IMR-90 (cell line): ENCODE measurements at regions not wholly inside any gene's neighbourhood (a gene's known extent, or its start where the extent isn't known, plus 50 kb on each side); places are given as distances from the start of the nearest gene placed in this dataset.

ENCODE experiments used
- ATAC-seq: fragments of 200-7000 bp; cut with Tn5 transposase; 2 replicates; pipeline ENCODE4 v1.9.1; 2020; ENCODE audit warnings: low read depth, mild to moderate bottlenecking, moderate library complexity
- BruUV-seq: library from RNA; stranded (reverse); fragments of 400-500 nt; replicated peaks from 2 replicates; lab custom pipeline; 2021; lab: Mats Ljungman, UMichigan
- CTCF ChIA-PET: fragments of 300-600 bp; formaldehyde crosslinking; extraction: SDS; loops from one replicate; lab custom pipeline; 2021; ENCODE audit warnings: antibody characterized with exemption; lab: Yijun Ruan, JAX
- POLR2A ChIA-PET: fragments of 300-600 bp; sonication (Branson Sonifier 250); formaldehyde crosslinking; loops from one replicate; lab custom pipeline; 2022; ENCODE audit warnings: antibody characterized with exemption; ENCODE audit not compliant: unreplicated experiment; lab: Charles Lee
- DNase-seq: peaks from one replicate; pipeline ENCODE4 v3.0.0; 2013
- H2AFZ ChIP-seq: replicated peaks from 2 replicates; pipeline ENCODE3; 2013; ENCODE audit warnings: low read length, mild to moderate bottlenecking; ENCODE audit not compliant: poor library complexity
- H2AK5ac ChIP-seq: 2 replicates; pipeline ENCODE4 v1.6.1; 2013; ENCODE audit warnings: low read depth, low read length, inconsistent platforms
- H2AK9ac ChIP-seq: replicated peaks from 2 replicates; pipeline ENCODE3; 2013; ENCODE audit warnings: mild to moderate bottlenecking, low read depth, low read length, moderate library complexity; ENCODE audit not compliant: poor library complexity
- H2BK120ac ChIP-seq: 2 replicates; pipeline ENCODE4 v1.6.1; 2013; ENCODE audit warnings: low read depth, low read length, inconsistent platforms
- H2BK15ac ChIP-seq: 3 replicates; pipeline ENCODE4 v1.6.1; 2013; ENCODE audit warnings: low read depth, low read length, inconsistent platforms
- H2BK20ac ChIP-seq: 2 replicates; pipeline ENCODE4 v1.6.1; 2013; ENCODE audit warnings: low read depth, mild to moderate bottlenecking, inconsistent platforms, low read length, moderate library complexity
- H2BK5ac ChIP-seq: 2 replicates; pipeline ENCODE4 v1.6.1; 2013; ENCODE audit warnings: mild to moderate bottlenecking, low read depth, low read length, inconsistent platforms; ENCODE audit not compliant: poor library complexity, severe bottlenecking
- H3K14ac ChIP-seq: replicated peaks from 2 replicates; pipeline ENCODE4 v1.6.1; 2013; ENCODE audit warnings: low read depth, low read length, inconsistent platforms
- H3K18ac ChIP-seq: 2 replicates; pipeline ENCODE4 v1.6.1; 2013; ENCODE audit warnings: low read depth, low read length, control low read depth
- H3K23ac ChIP-seq: 2 replicates; pipeline ENCODE4 v1.6.1; 2013; ENCODE audit warnings: low read depth, low read length, inconsistent platforms
- H3K27ac ChIP-seq: 2 replicates; pipeline ENCODE4 v1.5.1; 2013; ENCODE audit warnings: mild to moderate bottlenecking, control low read depth, low read length; ENCODE audit not compliant: insufficient read depth
- H3K27me3 ChIP-seq: 2 replicates; pipeline ENCODE4 v1.6.1; 2013; ENCODE audit warnings: low read length; ENCODE audit not compliant: control insufficient read depth, insufficient read depth
- H3K36me3 ChIP-seq: 2 replicates; pipeline ENCODE4 v1.6.1; 2013; ENCODE audit warnings: low read length, mixed read lengths; ENCODE audit not compliant: control insufficient read depth, insufficient read depth
- H3K4ac ChIP-seq: 2 replicates; pipeline ENCODE4 v1.6.1; 2013; ENCODE audit warnings: low read depth, low read length, inconsistent platforms
- H3K4me1 ChIP-seq: 2 replicates; pipeline ENCODE4 v1.6.1; 2013; ENCODE audit warnings: low read length, mixed read lengths; ENCODE audit not compliant: control insufficient read depth, insufficient read depth
- H3K4me2 ChIP-seq: 2 replicates; pipeline ENCODE4 v1.6.1; 2013; ENCODE audit warnings: low read depth, mild to moderate bottlenecking, control low read depth, low read length, moderate library complexity
- H3K4me3 ChIP-seq: 2 replicates; pipeline ENCODE4 v1.5.1; 2013; ENCODE audit warnings: low read depth, mild to moderate bottlenecking, control low read depth, low read length, moderate library complexity; ENCODE audit not compliant: insufficient read depth
- H3K56ac ChIP-seq: 2 replicates; pipeline ENCODE4 v1.6.1; 2013; ENCODE audit warnings: low read length, inconsistent platforms; ENCODE audit not compliant: insufficient read depth; ENCODE audit errors: extremely low read depth
- H3K79me1 ChIP-seq, 2 experiments: 2 replicates each; pipeline ENCODE4 v1.6.1; 2013; ENCODE audit warnings: low read length in 2 of 2, inconsistent platforms in 1 of 2, low read depth in 1 of 2
- H3K9ac ChIP-seq: 2 replicates; pipeline ENCODE4 v1.6.1; 2013; ENCODE audit warnings: low read depth, low read length, control low read depth
- H3K9me1 ChIP-seq: 2 replicates; pipeline ENCODE4 v1.6.1; 2013; ENCODE audit warnings: low read length, inconsistent platforms; ENCODE audit not compliant: insufficient read depth
- H3K9me3 ChIP-seq: 2 replicates; pipeline ENCODE4 v1.6.1; 2013; ENCODE audit warnings: low read length; ENCODE audit not compliant: control insufficient read depth, insufficient read depth
- H4K20me1 ChIP-seq: 2 replicates; pipeline ENCODE4 v1.6.1; 2013; ENCODE audit warnings: low read length, inconsistent platforms; ENCODE audit not compliant: insufficient read depth
- H4K5ac ChIP-seq: 2 replicates; pipeline ENCODE4 v1.6.1; 2013; ENCODE audit warnings: mild to moderate bottlenecking, low read depth, low read length, control low read depth
- H4K8ac ChIP-seq, 2 experiments: 2 replicates each; pipeline ENCODE4 v1.6.1; 2013; ENCODE audit warnings: low read depth in 2 of 2, low read length in 2 of 2, control low read depth in 1 of 2, inconsistent platforms in 1 of 2
- H4K91ac ChIP-seq: 2 replicates; pipeline ENCODE4 v1.6.1; 2013; ENCODE audit warnings: low read depth, low read length, inconsistent platforms; ENCODE audit not compliant: insufficient read depth
- BHLHE40 ChIP-seq: fragments of 150-350 bp; IDR thresholded peaks from 2 replicates; pipeline ENCODE4 v1.6.1; 2016; ENCODE audit warnings: mild to moderate bottlenecking, low read depth, low read length
- CEBPB ChIP-seq: IDR thresholded peaks from 2 replicates; pipeline ENCODE4 v1.6.1; 2012; ENCODE audit warnings: low read depth, low read length, improper control_type of control experiment
- CHD1 ChIP-seq: IDR thresholded peaks from 2 replicates; pipeline ENCODE4 v1.6.1; 2012; ENCODE audit warnings: low read depth, low read length, improper control_type of control experiment
- ELK1 ChIP-seq: fragments of 150-350 bp; IDR thresholded peaks from 2 replicates; pipeline ENCODE4 v1.6.1; 2016; ENCODE audit warnings: low read depth, mild to moderate bottlenecking, low read length, moderate library complexity, borderline replicate concordance
- MAFK ChIP-seq: IDR thresholded peaks from 2 replicates; pipeline ENCODE4 v1.6.1; 2012; ENCODE audit warnings: low read depth, low read length, improper control_type of control experiment
- MAZ ChIP-seq: IDR thresholded peaks from 2 replicates; pipeline ENCODE4 v1.6.1; 2012; ENCODE audit warnings: low read depth, mild to moderate bottlenecking, low read length, improper control_type of control experiment, moderate library complexity, borderline replicate concordance
- MXI1 ChIP-seq: IDR thresholded peaks from 2 replicates; pipeline ENCODE4 v1.6.1; 2012; ENCODE audit warnings: low read depth, mild to moderate bottlenecking, low read length, moderate library complexity, borderline replicate concordance
- NFE2L2 ChIP-seq: fragments of 150-350 bp; IDR thresholded peaks from 2 replicates; pipeline ENCODE4 v1.6.1; 2016; ENCODE audit warnings: low read depth, mild to moderate bottlenecking, low read length
- POLR2A ChIP-seq: IDR thresholded peaks from 2 replicates; pipeline ENCODE4 v1.6.1; 2012; ENCODE audit warnings: mild to moderate bottlenecking, low read depth, low read length
- RAD21 ChIP-seq: IDR thresholded peaks from 2 replicates; pipeline ENCODE4 v1.6.1; 2012; ENCODE audit warnings: low read length, improper control_type of control experiment
- RCOR1 ChIP-seq: IDR thresholded peaks from 2 replicates; pipeline ENCODE4 v1.6.1; 2012; ENCODE audit warnings: mild to moderate bottlenecking, low read length, improper control_type of control experiment; ENCODE audit not compliant: insufficient replicate concordance
- SMC3 ChIP-seq: fragments of 150-350 bp; IDR thresholded peaks from 2 replicates; pipeline ENCODE4 v1.6.1; 2016; ENCODE audit warnings: low read depth, mild to moderate bottlenecking, antibody characterized with exemption, low read length, moderate library complexity
- USF2 ChIP-seq: fragments of 150-350 bp; IDR thresholded peaks from 2 replicates; pipeline ENCODE4 v1.6.1; 2017; ENCODE audit warnings: mild to moderate bottlenecking, antibody characterized with exemption, low read length, low read depth
- WGBS, 2 experiments: methylation state at CpG; one replicate each; pipeline versions ENCODE4 v1.1.5 to v1.1.7; 2013; ENCODE audit warnings: missing lambda C conversion rate in 2 of 2; ENCODE audit not compliant: insufficient read length in 1 of 2; ENCODE audit errors: extremely low coverage in 2 of 2; 5-methylcytosine and 5-hydroxymethylcytosine counted together
- dilution Hi-C: fragments of 300-500 bp; cut with HindIII; formaldehyde crosslinking; loops from one replicate; pipeline ENCODE4 v1.14.3; 2018; ENCODE audit warnings: low sequenced_read_pairs; ENCODE audit not compliant: unreplicated experiment
- in situ Hi-C: fragments of 300-500 bp; cut with MboI; formaldehyde crosslinking; loops from 3 replicates; pipeline ENCODE4 v1.14.3; 2019; ENCODE audit warnings: low sequenced_read_pairs, inconsistent platforms, mixed read lengths
- intact Hi-C: fragments of 100-400 bp; cut with micrococcal nuclease; formaldehyde crosslinking; loops from 2 replicates; pipeline ENCODE4 v1.10.0; 2022

- no peak for DNase-seq
- intact Hi-C loops: no loop called here
Measured at GRCh38 chr4:3601992-3602391, 69.8 kb upstream of the LRPAP1 start.

More at GRCh38 chr4:3601992-3602391, 69.8 kb upstream of the LRPAP1 start:
- no peak overlapping the region for H3K14ac ChIP-seq
- H4K20me1 ChIP-seq: no peaks in the 10 kb centered on the region
- POLR2A ChIA-PET: no interaction called here
- no peak overlapping the region for H4K8ac ChIP-seq
- in situ Hi-C loops: no loop called here
- dilution Hi-C loops: no loop called here
- H3K27ac ChIP-seq: no peak overlapping the region
- no peak overlapping the region for H2BK20ac ChIP-seq
- no peak for ATAC-seq
- H3K9me3 ChIP-seq: no peaks in the 10 kb centered on the region
- H2BK120ac ChIP-seq: no peak overlapping the region
- no peak overlapping the region for H2AK5ac ChIP-seq
- no peak overlapping the region for H2AFZ ChIP-seq
- no peak overlapping the region for H3K4ac ChIP-seq
- no peak overlapping the region for H3K23ac ChIP-seq
- CTCF ChIA-PET: no interaction called here
- H3K4me2 ChIP-seq: no peak overlapping the region
- no peak overlapping the region for H4K91ac ChIP-seq
- H3K79me1 ChIP-seq: no peaks in the 10 kb centered on the region
- H4K5ac ChIP-seq: no peak overlapping the region
- H3K27me3 ChIP-seq: no peaks in the 10 kb centered on the region
- H3K56ac ChIP-seq: no peak overlapping the region
- H2BK5ac ChIP-seq: no peak overlapping the region
- WGBS, 2 experiments: no CpG with 5 or more reads among the region's 3 CpGs
- no peak overlapping the region for H2AK9ac ChIP-seq
- no peak overlapping the region for H3K9ac ChIP-seq
- H3K4me3 ChIP-seq: no peak overlapping the region
- no peak overlapping the region for H2BK15ac ChIP-seq
- no peak overlapping the region for H3K18ac ChIP-seq
- no peaks in the 10 kb centered on the region for H3K4me1 ChIP-seq
- BruUV-seq: no TSS peak
- no peaks in the 10 kb centered on the region for H3K9me1 ChIP-seq
- TF ChIP-seq RAD21: no peak
- no peak for TF ChIP-seq CHD1
- no peak for TF ChIP-seq POLR2A
- no peak for TF ChIP-seq MAFK
- no peak for TF ChIP-seq CEBPB
- TF ChIP-seq RCOR1: no peak
- no peak for TF ChIP-seq SMC3
- no peak for TF ChIP-seq MAZ
- no peak for TF ChIP-seq ELK1
- no peak for TF ChIP-seq USF2
- no peak for TF ChIP-seq MXI1
- TF ChIP-seq BHLHE40: no peak
- no peak for TF ChIP-seq NFE2L2
- H3K36me3 ChIP-seq: no peaks in the 10 kb centered on the region
